NCI-H460 (cell line): ENCODE measurements at regions not wholly inside any gene's neighbourhood (a gene's known extent, or its start where the extent isn't known, plus 50 kb on each side); places are given as distances from the start of the nearest gene placed in this dataset.
"Not testable (repeated sequence)": the region's sequence is repeated elsewhere in the genome, so short reads cannot be mapped to it uniquely, and the experiment has no call there.

Source experiments
- DNase-seq: peaks from one replicate; pipeline ENCODE4 v3.0.0-alpha.2; 2016; ENCODE audit warnings: low read depth; ENCODE audit errors: extremely low read depth

DNA sequence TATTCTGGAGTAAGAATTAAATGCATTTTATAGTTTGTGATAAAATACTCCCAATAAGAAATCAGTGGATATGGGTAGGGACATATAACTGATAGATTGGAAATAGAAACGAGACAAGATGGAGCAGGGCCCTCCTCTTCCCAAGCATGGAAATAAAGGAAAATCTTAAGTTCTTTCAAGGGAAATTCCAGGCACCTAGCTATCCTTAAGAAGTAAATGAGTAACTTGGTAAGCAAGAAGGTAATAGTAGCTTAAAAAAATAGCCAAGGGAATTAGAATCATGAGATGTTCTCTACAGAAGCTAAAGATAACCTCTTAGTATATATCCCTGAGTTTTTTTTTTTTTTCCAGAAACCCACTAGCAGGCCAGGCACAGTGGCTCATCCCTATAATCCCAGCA lies 105.5 kb upstream of the FAM3C start:
- no peak for DNase-seq

DNA sequence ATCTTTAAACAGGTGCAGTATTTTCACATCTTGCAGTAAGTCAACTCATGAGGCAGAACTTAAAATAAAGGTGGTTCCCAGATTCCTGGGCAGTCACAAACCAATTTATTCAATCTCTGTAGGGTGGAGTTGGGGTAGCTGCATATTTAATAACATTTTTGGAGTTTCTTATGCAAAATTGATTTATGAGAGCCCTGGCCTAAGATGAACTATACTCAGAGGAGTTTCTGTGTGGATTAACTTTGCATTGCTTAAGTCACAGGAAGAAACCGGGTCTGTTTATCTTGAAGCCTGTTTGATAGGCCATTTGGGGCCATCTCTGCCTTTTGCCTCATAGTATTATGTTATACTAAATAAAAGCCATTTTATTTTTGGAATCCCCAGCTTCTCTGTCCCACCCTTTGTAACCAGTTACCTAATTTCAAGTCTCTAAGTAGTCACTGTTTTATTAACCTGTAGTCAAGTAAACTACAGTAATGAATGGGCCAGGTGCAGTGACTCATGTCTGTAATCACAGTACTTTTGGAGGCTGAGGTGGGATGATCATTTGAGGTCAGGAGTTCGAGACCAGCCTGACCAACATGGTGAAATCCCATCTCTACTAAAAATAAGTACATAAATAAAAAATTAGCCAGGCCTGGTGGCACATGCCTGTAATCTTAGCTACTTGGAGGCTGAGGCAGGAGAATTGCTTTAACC lies 104.4 kb upstream of the FAM3C start:
- no peak for DNase-seq

DNA sequence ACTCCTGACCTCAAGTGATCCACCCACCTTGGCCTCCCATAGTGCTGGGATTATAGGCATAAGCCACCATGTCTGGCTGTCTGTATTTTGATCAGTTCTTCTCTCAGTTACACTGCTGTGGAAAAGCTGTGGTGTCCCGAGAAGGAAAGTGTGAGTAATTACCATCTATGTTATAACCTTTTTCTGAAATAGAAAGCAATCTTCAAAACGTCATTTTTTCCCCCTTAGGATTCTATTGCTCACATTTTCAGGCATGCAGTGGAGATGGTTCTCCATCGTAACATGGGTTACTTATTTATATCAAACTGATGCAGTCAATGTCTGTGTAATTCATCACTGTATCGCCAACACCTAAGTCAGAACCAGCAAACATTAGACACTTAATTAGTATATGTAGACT lies 103.5 kb upstream of the FAM3C start:
- DNase-seq, result no peak

DNA sequence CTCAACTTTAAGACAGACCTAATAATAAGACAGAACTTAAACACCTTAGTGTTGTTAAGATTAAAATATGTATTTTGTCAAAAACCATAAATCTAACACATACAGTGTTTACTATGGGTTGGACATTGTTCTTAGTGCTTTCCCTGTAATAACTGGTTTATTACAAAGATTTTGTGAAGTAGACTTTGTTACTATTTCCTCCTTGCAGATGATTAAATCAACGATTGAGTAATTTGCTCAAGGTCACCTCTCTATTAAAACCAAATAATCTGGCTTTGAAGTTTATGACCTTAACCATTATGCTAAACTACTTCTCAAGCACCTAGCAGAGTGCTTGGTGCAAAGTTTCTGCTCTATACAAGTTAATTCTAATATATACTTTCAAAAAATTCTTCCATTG lies 102.7 kb upstream of the FAM3C start:
- DNase-seq, result no peak

DNA sequence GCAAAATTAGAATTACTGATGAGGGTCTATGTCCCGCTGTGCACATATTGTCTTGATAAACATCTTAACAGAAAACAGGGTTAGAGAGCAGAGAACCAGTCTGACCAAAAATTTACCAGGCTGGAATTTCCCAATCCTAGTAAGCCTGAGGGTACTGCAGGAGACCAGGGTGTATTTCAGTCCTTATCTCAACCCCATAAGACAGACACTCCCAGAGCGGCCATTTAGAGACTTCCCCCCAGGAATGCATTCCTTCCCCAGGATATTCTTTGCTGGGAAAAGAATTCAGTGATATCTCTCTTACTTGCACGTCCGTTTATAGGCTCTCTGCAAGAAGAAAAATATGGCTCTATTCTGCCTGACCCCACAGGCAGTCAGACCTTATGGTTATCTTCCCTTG lies 101.4 kb upstream of the FAM3C start:
- DNase-seq, result not testable (repeated sequence)

DNA sequence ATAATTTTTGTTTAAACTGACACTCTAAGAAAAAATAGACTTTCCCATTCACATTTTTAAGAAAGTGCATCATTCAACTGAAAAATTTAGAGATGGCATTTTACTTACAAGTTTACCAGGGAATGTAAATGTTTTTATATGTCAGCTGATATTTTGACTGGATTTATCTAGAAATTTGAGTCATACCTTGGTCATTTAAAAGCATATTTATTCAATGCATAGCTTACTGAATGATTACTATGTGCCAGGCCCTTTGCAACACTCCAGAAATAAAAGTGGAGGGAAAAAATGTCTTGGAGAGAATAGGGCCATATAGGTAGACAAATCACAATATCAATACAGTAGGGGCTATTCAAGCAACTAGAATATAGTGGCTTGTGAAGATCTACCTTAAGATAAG lies 98.4 kb upstream of the FAM3C start:
- no peak for DNase-seq

DNA sequence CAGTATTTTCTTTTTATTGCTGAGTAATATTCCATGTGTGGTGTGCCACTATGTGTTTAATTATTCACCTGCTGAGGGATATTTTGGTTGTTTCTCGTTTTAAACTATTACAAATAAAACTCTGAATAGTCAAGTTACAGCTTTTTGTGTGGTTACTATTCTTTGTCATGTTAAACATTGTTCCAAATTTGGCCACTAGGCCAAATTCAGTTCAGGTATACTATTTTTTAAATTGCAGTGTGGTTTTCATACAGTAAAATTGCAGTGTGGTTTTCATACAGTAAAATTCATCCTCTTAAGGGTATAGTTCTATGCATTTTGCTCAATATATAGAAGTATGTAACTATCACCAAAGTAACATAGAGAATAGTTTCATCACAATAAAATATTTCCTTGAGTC lies 97.4 kb upstream of the FAM3C start:
- no peak for DNase-seq

DNA sequence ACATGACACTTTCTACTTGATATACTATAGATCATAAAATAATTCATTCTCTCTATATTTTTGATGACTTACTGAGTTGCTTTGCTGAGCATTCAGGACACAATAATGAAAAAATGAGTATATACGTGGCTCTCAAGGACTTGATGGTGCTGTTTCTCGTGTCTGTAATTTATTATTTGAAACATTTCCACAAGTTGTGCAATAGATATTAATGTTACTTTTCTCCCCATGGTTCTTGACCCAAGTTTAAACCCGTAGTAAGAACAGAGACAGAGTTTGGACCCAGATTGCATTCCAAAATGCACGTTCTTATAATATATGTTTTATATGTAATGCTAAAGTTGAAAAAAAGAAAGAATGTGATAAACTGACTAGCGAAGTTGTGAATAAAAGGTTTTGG lies 94.2 kb upstream of the FAM3C start:
- DNase-seq, result no peak

DNA sequence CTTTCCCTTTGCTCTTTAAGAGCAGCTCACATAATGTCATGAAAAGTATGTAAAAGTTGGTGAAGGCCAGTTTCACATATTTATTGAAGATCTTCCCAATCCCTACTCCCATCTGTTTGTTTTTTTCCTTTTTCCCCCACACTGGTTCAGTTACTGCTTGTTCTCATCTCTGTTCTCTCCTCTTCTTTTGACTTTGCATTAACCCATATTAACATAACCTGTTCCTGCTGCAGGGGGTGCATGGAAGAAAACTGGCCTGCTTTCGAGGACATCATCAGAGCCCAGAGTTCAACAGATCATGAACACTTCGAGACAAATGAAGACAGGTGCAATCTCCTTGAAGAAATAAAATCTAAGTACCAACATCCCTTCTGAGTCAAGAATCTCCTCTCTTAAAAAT lies 93.3 kb upstream of the FAM3C start:
- no peak for DNase-seq

DNA sequence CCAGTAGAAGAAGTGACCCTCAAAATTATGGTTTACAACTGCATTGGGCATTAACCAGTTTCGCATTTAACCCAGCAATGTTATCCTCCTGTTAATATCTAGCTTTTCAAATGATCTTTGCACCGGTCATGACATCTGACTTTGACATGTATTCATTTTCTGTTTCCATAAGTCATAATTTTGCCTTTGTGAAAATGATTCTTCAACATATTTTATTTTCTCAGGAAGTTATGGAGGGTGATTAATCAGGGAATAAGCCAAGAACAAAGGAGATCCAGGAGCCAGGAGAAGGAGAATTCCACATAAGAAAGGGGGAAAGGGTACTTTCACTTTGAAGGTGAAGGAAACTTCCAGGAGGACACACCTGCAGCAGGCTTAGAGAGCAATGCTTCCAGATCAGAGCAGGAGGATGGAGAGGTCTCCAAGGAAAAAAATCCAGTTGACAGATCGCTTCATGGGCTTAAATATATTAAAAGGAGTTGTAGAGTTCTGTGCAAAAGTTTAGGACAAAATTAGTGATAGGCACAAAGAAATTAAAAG lies 92.1 kb upstream of the FAM3C start:
- DNase-seq, result no peak

DNA sequence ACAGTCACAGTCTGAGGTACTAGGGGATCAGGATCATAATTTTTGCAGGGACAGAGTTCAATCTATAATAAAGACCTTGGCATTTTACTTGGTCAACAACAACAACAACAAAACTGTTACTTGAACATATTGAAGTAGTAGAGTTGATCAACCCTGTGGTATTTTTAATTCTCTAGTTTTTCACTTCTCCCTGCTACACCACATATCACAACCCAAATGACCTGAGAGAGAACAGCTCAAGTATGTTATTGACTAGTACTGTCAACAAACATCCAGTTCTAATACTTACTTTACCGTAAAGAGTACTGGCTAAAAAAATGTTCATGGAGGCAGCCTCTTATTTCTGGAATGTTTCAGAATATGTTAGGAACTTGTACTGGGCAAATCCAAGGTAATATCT lies 90.5 kb upstream of the FAM3C start:
- DNase-seq, result no peak

DNA sequence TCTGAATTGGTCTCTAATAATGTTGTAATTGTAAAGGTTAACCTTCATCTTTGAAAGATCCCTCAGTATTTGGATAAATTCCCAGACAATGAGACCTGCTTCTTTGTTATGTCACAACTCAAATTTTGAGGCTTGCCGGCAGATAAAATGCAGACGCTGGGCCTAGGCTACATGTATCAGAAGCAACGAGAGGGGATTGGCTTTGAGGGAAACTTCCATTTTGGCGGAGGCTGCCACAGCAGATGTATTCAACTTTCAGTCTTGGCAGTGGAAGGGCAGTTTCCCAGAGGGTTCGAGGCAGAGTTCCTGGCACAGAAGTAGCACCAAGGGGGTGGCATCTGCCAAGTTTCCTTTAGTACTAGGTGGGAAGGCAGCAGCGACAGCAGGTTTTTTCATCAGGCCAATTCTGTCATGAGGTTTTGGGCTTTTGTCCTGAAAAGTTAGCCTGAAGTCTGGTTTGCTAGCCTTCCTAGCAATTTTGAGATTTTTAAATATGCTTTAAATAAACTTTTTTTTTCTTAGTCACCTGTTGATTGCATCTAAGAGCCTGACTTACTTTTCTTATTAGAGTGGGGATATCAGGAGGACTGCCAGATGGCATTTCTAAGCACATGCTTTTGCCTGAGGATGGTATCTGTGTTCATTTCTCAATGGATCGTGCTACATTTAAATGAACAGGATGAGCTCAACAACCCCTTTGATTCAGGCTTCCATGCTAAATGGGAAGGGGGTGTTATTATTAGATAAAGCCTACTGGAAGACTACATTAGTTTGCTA lies 89.5 kb upstream of the FAM3C start:
- DNase-seq, result no peak

DNA sequence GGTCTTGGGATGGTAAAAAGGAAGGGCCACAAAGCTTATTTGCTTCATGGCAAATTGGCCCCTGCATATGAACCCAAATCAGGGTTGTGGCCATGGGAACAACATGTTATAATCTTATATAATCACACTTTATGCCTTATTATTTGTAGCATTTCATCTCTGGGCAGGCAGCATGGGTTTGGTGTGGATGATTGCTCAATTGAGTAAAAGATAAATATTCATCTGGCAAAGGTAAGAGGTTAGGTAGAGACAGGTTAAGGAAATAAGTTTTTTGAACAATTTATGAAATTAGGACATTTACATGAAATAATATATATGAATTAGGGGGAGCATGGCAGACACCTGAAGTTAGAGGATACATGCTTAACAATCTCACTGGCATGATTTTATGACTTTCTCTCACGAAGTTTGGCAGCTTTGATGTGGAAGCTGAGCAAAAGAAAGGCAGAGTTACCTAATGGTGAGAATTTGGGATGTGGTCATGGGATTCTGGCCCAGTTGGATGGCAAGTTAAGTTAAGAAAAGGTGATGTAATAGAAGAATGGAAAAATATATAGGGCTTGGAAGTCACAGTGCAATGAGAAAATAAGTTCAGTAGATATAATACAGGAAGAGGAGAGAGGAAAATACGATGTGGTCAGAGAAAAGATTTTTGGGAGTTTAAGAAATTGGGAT lies 88.1 kb upstream of the FAM3C start:
- no peak for DNase-seq

DNA sequence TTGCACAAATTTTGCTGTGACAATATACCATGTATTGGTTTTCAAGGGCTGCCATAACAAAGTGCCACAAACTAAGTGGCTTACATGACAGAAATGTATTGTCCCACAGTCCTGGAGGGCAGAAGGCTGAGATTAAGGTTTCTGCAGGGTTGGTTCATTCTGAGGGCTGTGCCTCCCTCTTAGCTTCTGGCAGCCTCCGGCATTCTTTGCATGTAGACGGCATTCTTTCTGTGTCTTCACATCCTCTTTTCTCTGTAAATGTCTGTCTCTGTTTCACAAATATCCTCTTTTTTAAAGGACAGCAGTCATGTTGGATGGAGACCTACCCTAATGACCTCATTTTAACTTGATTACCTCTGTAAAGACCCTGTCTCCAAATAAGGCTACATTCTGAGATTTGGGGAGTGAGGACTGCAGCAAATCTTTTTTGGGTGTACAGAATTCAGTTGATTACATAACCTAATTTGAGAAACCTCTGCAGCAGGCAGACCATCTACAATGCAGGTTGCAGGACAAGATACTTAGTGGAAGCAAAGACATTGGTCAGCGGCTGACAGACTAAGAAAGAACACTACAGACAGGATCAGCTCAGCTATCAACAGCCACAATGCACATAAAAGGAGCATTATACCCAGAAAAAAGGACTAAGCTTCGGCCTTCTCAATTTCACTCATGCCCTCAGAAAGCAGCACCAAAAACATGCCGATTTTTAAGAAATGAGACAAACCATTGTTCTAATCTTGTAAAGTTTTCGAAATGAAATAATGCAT lies 84.6 kb upstream of the FAM3C start:
- DNase-seq, result no peak

DNA sequence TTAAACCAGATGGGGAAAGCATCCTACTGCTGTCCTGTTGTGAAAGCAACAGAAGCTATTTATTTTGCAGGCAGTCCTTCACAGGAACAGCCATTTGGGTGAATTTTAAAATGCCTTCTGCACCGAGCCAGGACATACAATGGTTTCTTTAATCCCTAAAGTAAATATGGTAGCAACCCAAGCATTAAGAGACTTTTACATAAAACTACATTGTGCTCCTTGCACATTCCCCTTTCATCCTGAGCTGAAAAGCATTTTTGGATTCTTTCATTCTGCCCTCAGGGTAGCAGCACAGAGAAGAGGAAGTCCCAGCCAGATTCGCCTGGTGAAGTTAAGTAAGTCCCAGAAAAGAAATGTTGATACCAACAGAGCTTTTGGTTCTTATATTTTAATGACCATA lies 84.0 kb upstream of the FAM3C start:
- DNase-seq, result no peak

DNA sequence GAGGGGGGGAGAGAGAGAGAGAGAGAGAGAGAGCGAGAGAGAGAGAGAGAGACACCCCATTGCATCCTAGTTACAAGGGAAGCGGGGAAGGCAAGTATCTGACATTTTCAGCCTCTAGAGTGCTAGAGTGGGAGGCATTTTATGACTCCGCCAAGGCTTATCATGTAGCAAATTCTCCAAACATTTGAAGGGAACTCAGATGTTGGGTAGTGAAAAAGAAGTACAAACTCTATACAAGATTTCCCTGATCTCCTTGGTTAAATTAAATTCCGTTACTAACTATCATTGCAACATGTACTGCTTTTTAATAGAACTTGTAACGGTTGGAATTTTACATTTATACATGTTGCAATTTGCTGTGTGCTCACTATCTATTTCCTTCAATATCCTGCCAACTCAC lies 83.4 kb upstream of the FAM3C start:
- DNase-seq, result no peak

DNA sequence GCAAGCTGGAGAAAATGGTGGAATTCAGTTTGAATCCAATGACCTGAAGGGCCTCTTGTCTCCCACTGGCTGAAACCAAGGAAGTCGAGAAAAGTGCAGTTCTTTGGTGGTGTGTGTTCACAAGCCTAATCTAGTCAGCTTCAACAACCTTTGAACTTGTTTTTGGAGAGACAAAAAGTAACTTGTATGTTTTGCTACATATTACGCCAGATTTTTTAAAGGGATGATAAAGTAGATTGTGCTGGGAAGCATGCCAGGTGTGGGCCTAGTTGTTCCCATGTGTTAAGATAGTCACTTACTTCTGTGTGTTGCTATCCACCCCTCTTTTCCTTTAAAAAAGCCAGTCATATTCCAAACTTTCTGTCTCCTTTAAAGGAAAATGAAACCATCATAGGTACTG lies 79.7 kb upstream of the FAM3C start:
- DNase-seq, result no peak

DNA sequence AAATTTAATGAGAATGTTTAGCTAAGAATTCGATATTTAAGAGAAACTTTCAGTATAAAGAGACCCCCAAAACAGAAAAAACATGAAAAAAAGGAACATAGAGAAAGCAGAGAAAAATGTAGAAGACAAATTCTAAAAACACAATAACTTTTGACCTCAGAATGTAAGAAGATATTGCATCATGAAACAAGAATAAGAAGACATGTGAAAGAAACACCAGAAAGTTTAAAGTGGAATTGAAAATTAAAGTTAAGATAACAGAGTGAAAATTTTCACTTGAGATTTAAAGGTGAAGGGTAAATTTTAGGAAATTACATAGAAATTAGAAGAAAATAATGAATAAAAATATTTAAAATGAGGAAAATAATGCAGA lies 78.2 kb upstream of the FAM3C start:
- DNase-seq, result no peak

DNA sequence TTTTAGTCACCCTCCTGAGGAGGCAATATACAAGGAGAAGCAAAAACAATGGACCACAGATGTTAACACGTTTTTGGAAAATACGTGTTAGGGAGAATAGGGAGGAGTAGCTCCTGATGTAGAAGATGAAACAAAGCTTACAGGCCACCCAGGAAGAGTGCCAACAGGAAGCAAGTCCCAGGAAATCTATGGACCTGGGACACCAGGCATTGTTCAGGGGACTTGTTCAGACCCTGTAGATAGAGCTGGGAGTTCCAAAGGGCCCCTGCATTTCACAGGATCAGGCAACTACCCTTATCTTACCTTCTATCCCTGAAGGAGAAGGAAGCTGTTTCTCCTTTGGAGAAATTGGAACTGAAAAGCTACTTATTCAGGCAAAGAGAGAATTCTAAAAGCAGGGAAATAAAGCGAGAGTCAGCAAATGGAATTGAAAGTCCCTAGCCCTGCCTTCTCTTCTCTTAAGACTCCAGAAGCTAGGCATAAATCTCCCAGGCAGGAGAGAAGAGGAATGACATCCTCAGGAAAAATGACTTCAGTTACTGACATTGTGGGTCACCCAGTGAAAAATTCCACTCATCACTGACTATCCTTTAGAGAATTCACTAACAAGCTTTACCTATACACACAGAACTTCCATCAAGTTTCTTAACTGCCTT lies 77.7 kb upstream of the FAM3C start:
- DNase-seq, result no peak

DNA sequence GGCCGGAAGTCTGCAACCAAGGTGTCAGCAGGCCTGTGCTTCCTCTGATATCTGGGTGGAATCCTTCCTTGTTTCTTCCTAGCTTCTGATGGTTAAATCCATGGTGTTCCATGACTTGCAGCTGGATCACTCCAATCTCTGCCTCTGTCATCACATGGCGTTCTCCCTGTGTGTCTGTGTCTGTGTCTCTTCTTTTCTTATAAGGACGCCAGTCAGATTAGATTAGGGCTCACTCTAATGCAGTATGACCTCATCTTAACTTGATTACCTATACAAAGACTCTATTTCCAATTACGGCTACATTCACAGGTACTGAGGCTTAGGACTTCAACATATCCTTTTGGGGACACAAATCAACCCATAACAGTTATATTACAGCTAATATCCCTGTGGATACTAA lies 70.3 kb upstream of the FAM3C start:
- DNase-seq, result no peak

DNA sequence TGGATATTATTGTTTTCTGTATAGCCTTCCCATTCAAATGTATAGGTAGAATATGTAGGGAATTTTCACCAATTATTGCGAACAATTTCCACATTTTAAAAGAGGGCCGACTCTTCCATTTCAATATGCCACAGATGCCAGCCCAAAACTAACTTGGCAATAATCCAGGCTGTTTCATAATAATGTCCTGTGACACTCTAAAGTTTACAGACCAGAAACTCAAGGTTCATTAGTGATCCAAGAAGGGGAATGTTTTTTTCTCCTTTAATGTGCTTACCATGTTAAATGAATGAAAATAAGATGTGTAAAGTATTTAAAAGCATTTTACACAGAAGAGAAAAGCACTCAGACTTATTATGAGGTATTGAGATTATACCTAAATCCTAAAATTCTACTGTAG lies 63.0 kb upstream of the FAM3C start:
- DNase-seq, result no peak
